Suppressor macrophage treated with lipopolysaccharide for 1 hour (primary cell): ENCODE measurements at regions not wholly inside any gene's neighbourhood (a gene's known extent, or its start where the extent isn't known, plus 50 kb on each side); places are given as distances from the start of the nearest gene placed in this dataset.

Experiments used
- DNase-seq, 3 donors: peaks; one replicate each; pipeline ENCODE4 v3.0.0-alpha.2; 2020 to 2022

- DNase-seq, result no peak
Measured at GRCh38 chr4:11611868-11612267, 183.2 kb upstream of the HS3ST1 start.

GRCh38 chr4:11609751-11610150 lies 181.1 kb upstream of the HS3ST1 start:
- no peak for DNase-seq

GRCh38 chr4:11608992-11609391 lies 180.3 kb upstream of the HS3ST1 start:
- no peak for DNase-seq

GRCh38 chr4:11606078-11606477 lies 177.4 kb upstream of the HS3ST1 start:
- no peak for DNase-seq

GRCh38 chr4:11605597-11605996 lies 176.9 kb upstream of the HS3ST1 start:
- DNase-seq, result peak; percentile 29 to 53 (median 49)

- no peak for DNase-seq
Measured at GRCh38 chr4:11604821-11605220, 176.1 kb upstream of the HS3ST1 start.

GRCh38 chr4:11603591-11604194 lies 175.0 kb upstream of the HS3ST1 start:
- DNase-seq, result peak in 1 of 3 donors; percentile 6

GRCh38 chr4:11602606-11603340 lies 174.1 kb upstream of the HS3ST1 start:
- DNase-seq, result no peak

- DNase-seq, result no peak
Measured at GRCh38 chr4:11599064-11599463, 170.4 kb upstream of the HS3ST1 start.

GRCh38 chr4:11598591-11598990 lies 169.9 kb upstream of the HS3ST1 start:
- DNase-seq, result peak in 1 of 3 donors; percentile 11

GRCh38 chr4:11597506-11597905 lies 168.8 kb upstream of the HS3ST1 start:
- no peak for DNase-seq

- no peak for DNase-seq
Measured at GRCh38 chr4:11596989-11597388, 168.3 kb upstream of the HS3ST1 start.

- no peak for DNase-seq
Measured at GRCh38 chr4:11593576-11594116, 165.0 kb upstream of the HS3ST1 start.

GRCh38 chr4:11592276-11592675 lies 163.6 kb upstream of the HS3ST1 start:
- no peak for DNase-seq

- DNase-seq, result no peak
Measured at GRCh38 chr4:11590132-11590531, 161.4 kb upstream of the HS3ST1 start.

GRCh38 chr4:11589676-11590075 lies 161.0 kb upstream of the HS3ST1 start:
- DNase-seq, result peak in 1 of 3 donors; percentile 7

GRCh38 chr4:11587797-11588196 lies 159.1 kb upstream of the HS3ST1 start:
- no peak for DNase-seq

GRCh38 chr4:11585506-11585905 lies 156.8 kb upstream of the HS3ST1 start:
- DNase-seq, result no peak

- DNase-seq, result no peak
Measured at GRCh38 chr4:11568511-11568910, 139.8 kb upstream of the HS3ST1 start.

GRCh38 chr4:11566444-11567022 lies 137.8 kb upstream of the HS3ST1 start:
- peak; percentile 17 to 53 (median 52) for DNase-seq

GRCh38 chr4:11565899-11566298 lies 137.2 kb upstream of the HS3ST1 start:
- DNase-seq, result no peak

GRCh38 chr4:11565213-11565612 lies 136.5 kb upstream of the HS3ST1 start:
- DNase-seq, result no peak

- DNase-seq, result no peak
Measured at GRCh38 chr4:11564021-11564420, 135.3 kb upstream of the HS3ST1 start.

GRCh38 chr4:11549525-11549924 lies 120.8 kb upstream of the HS3ST1 start:
- no peak for DNase-seq
